ENCODE measurements at regions not wholly inside any gene's neighbourhood (a gene's known extent, or its start where the extent isn't known, plus 50 kb on each side); places are given as distances from the start of the nearest gene placed in this dataset.
"Not testable (repeated sequence)": the region's sequence is repeated elsewhere in the genome, so short reads cannot be mapped to it uniquely, and the experiment has no call there.

DNA sequence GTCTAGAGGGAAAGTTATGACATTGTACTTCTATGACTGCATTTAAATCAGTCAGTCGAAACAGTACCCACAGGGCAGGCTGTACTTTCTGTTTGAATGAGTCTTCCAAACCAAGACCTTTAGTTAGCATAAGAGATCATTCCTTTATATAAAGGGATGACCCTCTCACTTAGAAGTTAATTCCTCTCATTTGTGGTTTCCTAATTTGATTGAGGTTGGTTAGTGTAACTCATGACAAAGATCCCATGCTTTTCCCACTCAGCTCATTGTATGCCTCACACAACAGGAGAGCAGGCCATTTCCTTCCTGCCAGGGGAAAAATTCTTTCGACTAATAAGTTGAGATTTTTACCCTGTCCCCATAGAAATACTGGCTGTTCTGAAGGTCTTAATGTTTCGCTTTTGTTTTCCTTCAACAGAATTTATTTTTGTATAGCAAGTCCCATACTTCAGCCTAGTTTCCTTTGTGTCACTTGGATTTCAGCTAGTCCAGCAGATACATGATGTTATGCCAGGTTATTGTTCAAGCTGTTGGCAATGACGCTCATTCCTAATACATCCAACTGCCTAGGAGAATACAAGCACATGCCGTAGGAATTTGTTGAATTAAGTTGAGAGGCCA is 500.7 kb downstream of the SPATA31D1 start:
- H3K27ac Mint-ChIP-seq = no peak overlapping the region
- H3K27me3 Mint-ChIP-seq (ENCODE audit: low read depth, poor library complexity) = no peaks in the 10 kb centered on the region
- no peak overlapping the region for H3K4me3 Mint-ChIP-seq
- H3K9me3 Mint-ChIP-seq = no peaks in the 10 kb centered on the region
- TF ChIP-seq CTCF (IDR thresholded peaks at IDR 0.05) = no peak
- H3K36me3 Mint-ChIP-seq (ENCODE audit: low read depth) = no peaks in the 10 kb centered on the region
- H3K4me1 Mint-ChIP-seq = peaks cover 51% of the 10 kb centered on the region
- DNase-seq = no peak

DNA sequence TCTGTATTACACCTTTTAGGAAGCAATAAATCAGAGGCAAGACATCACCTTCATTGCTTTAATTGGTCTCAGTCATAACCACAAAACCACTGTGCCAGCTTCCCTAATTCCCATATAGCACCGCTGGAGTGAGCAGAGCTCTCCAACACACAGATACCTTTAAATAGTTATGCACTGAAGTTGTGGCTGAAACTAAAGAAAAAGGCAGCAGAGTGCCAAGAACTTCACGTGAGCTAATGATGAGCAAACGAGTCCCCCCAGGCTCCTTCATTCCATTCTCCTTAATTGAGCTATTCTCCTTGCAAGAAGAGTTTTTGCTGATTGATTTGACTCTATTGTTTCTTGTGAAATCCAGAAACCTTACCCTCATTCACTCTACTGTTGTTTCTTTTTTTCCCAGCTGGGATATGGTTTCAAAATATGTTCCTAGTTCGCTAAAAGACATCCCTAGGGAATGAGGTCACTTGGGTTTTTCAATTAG is 501.5 kb downstream of the SPATA31D1 start:
- TF ChIP-seq CTCF (IDR thresholded peaks at IDR 0.05) = no peak
- DNase-seq = no peak
- Mint-ChIP-seq H3K4me3 (no peak overlapping the region), H3K27ac (peak overlapping the region; percentile 20), H3K36me3 (ENCODE audit: low read depth) (peaks cover 2% of the 10 kb centered on the region), H3K9me3 (peaks cover 5% of the 10 kb centered on the region), H3K27me3 (ENCODE audit: low read depth, poor library complexity) (peaks cover 2% of the 10 kb centered on the region), H3K4me1 (peaks cover 51% of the 10 kb centered on the region)

DNA sequence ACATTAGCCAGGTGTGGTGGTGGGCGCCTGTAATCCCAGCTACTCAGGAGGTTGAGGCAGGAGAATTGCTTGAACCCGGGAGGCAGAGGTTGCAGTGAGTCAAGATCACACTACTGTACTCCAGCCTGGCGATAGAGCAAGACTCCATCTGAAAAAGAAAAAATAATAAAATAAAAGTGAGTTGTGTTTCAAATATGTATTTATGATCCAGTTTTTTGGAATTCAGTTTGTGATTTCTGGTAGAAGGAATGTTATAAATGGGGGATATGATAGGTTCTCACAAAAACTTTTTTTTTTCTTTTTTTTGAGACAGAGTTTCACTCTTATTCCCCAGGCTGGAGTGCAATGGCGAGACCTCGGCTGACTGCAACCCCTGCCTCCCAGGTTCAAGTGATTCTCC is 502.2 kb downstream of the SPATA31D1 start:
- peaks cover 10% of the 10 kb centered on the region for H3K9me3 Mint-ChIP-seq
- H3K36me3 Mint-ChIP-seq (ENCODE audit: low read depth); DNase-seq; H3K27ac Mint-ChIP-seq; H3K4me3 Mint-ChIP-seq; H3K27me3 Mint-ChIP-seq (ENCODE audit: low read depth, poor library complexity): not testable (repeated sequence)
- peaks cover 51% of the 10 kb centered on the region for H3K4me1 Mint-ChIP-seq

GRCh38 chr9:82491604-82492003 is 503.0 kb downstream of the SPATA31D1 start:
- Mint-ChIP-seq H3K4me1 (peaks cover 51% of the 10 kb centered on the region), H3K36me3 (ENCODE audit: low read depth) (peaks cover 8% of the 10 kb centered on the region), H3K27ac (no peak overlapping the region), H3K27me3 (ENCODE audit: low read depth, poor library complexity) (peaks cover 4% of the 10 kb centered on the region), H3K9me3 (peaks cover 17% of the 10 kb centered on the region), H3K4me3 (no peak overlapping the region)
- TF ChIP-seq CTCF (IDR thresholded peaks at IDR 0.05) = no peak
- no peak for DNase-seq

GRCh38 chr9:82492274-82492673 is 503.7 kb downstream of the SPATA31D1 start:
- Mint-ChIP-seq H3K27me3 (ENCODE audit: low read depth, poor library complexity) (peaks cover 4% of the 10 kb centered on the region), H3K36me3 (ENCODE audit: low read depth) (peaks cover 12% of the 10 kb centered on the region), H3K27ac (peak overlapping the region; percentile 91), H3K9me3 (peaks cover 24% of the 10 kb centered on the region), H3K4me3 (no peak overlapping the region), H3K4me1 (peaks cover 51% of the 10 kb centered on the region)
- TF ChIP-seq CTCF (IDR thresholded peaks at IDR 0.05) = no peak
- no peak for DNase-seq

GRCh38 chr9:82495884-82496777 is 507.6 kb downstream of the SPATA31D1 start:
- no peak overlapping the region for H3K4me3 Mint-ChIP-seq
- peaks cover 17% of the 10 kb centered on the region for H3K36me3 Mint-ChIP-seq (ENCODE audit: low read depth)
- TF ChIP-seq CTCF (IDR thresholded peaks at IDR 0.05) = no peak
- H3K27me3 Mint-ChIP-seq (ENCODE audit: low read depth, poor library complexity) = peaks cover 4% of the 10 kb centered on the region
- peak overlapping the region; percentile 34 for H3K27ac Mint-ChIP-seq
- peaks cover 32% of the 10 kb centered on the region for H3K9me3 Mint-ChIP-seq
- no peak for DNase-seq
- H3K4me1 Mint-ChIP-seq = peaks cover 21% of the 10 kb centered on the region
